ENCODE measurements at regions not wholly inside any gene's neighbourhood (a gene's known extent, or its start where the extent isn't known, plus 50 kb on each side); places are given as distances from the start of the nearest gene placed in this dataset.

- TF ChIP-seq CTCF (conservative IDR thresholded peaks at IDR 0.05; ENCODE audit: low read depth, low read length) (no peak), EZH2phosphoT487 (IDR thresholded peaks at IDR 0.05; ENCODE audit: borderline replicate concordance, low read length) (no peak), EZH2 (IDR thresholded peaks at IDR 0.05; ENCODE audit: low read length, unreplicated experiment) (no peak)
Observed at GRCh38 chr22:48342732-48343131, 1484.9 kb downstream of the BRD1 start.

Measured in PC-3 (cell line).